Lower lobe of right lung (tissue), 2 donors: ENCODE measurements at regions not wholly inside any gene's neighbourhood (a gene's known extent, or its start where the extent isn't known, plus 50 kb on each side); places are given as distances from the start of the nearest gene placed in this dataset.

Experiments used
- ATAC-seq, 2 donors: fragments of 200-7000 bp; cut with Tn5 transposase; one replicate each; pipeline ENCODE4 v1.9.1; 2020 to 2022; ENCODE audit warnings: mild to moderate bottlenecking in 2 of 2, moderate library complexity in 2 of 2
- DNase-seq: peaks from one replicate; pipeline ENCODE4 v3.0.0-alpha.2; 2020
- H3K27ac ChIP-seq: fragments of 200-600 bp; one replicate; pipeline ENCODE4 v1.8.0; 2022
- H3K27me3 ChIP-seq: fragments of 200-600 bp; one replicate; pipeline ENCODE4 v1.8.0; 2022; ENCODE audit warnings: low read depth
- H3K36me3 ChIP-seq: fragments of 200-600 bp; one replicate; pipeline ENCODE4 v1.8.0; 2022; ENCODE audit warnings: mild to moderate bottlenecking
- H3K4me1 ChIP-seq: fragments of 200-600 bp; one replicate; pipeline ENCODE4 v1.8.0; 2022
- H3K4me3 ChIP-seq: fragments of 200-600 bp; one replicate; pipeline ENCODE4 v1.8.0; 2022; ENCODE audit warnings: mild to moderate bottlenecking
- H3K9me3 ChIP-seq: fragments of 200-600 bp; one replicate; pipeline ENCODE4 v1.8.0; 2022
- intact Hi-C: fragments of 100-400 bp; cut with DNase I; formaldehyde crosslinking; loops from one replicate; pipeline ENCODE4 v1.11.0; 2022
- TF ChIP-seq, protein P1 (sequence below): fragments of 200-600 bp; IDR thresholded peaks from one replicate; pipeline ENCODE4 v1.8.0; 2022; ENCODE audit warnings: antibody characterized with exemption, mild to moderate bottlenecking
- donor health status: DM: no; HTN: yes; CAD: no; lungs with severe emphysema.

DNA sequence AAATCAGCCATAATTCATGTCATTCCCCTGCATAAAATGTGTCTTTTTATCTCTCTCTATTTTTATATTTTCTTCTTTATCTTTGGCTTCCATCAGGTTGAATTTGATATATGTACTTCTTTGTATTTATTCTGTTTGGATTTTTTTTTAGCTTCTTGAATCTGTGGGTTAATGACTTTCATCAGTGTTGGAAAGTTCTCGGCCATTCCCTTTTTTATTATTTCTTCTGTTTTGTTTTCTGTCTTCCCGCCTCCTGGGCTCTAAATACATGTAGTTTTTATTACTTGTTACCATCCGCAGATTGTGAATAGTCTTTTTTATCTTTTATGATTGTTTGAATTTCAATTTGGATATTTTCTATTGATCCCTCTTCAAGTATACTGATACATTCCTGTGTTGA lies 637.5 kb downstream of the NPHP4 start:
- no peak overlapping the region for H3K4me3 ChIP-seq
- ATAC-seq (no peak), DNase-seq (no peak)
- H3K36me3 ChIP-seq, result no peaks in the 10 kb centered on the region
- H3K27me3 ChIP-seq, result peaks cover 11% of the 10 kb centered on the region
- intact Hi-C loops, result no loop called here
- H3K4me1 ChIP-seq, result no peaks in the 10 kb centered on the region
- H3K9me3 ChIP-seq, result peaks cover 6% of the 10 kb centered on the region
- H3K27ac ChIP-seq, result no peak overlapping the region
- TF ChIP-seq, protein P1, sequence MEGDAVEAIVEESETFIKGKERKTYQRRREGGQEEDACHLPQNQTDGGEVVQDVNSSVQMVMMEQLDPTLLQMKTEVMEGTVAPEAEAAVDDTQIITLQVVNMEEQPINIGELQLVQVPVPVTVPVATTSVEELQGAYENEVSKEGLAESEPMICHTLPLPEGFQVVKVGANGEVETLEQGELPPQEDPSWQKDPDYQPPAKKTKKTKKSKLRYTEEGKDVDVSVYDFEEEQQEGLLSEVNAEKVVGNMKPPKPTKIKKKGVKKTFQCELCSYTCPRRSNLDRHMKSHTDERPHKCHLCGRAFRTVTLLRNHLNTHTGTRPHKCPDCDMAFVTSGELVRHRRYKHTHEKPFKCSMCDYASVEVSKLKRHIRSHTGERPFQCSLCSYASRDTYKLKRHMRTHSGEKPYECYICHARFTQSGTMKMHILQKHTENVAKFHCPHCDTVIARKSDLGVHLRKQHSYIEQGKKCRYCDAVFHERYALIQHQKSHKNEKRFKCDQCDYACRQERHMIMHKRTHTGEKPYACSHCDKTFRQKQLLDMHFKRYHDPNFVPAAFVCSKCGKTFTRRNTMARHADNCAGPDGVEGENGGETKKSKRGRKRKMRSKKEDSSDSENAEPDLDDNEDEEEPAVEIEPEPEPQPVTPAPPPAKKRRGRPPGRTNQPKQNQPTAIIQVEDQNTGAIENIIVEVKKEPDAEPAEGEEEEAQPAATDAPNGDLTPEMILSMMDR, result no peak

DNA sequence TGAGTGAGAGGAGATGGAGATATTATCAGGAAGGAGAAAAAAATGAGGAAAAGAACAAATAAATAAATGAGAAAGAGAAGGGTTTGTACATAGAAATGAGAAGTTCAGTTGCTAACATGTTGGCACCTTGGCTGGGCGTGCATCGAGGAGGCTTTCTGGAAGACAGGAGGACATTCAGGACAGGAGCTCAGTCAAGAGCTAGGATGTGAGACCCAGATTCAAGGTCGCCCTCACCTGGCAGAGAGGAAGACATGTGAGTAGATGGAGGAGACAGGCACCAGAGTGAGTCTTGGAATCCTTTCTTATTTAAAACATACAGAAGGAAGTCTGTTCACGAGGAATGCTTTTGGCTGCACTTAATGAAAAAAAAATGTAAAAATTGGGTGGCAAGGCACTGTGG lies 640.9 kb downstream of the NPHP4 start:
- TF ChIP-seq, protein P1, result no peak
- no peaks in the 10 kb centered on the region for H3K9me3 ChIP-seq
- H3K4me3 ChIP-seq, result no peak overlapping the region
- no peak overlapping the region for H3K27ac ChIP-seq
- H3K4me1 ChIP-seq, result no peaks in the 10 kb centered on the region
- intact Hi-C loops, result no loop called here
- H3K36me3 ChIP-seq, result no peaks in the 10 kb centered on the region
- H3K27me3 ChIP-seq, result peaks cover 3% of the 10 kb centered on the region
- ATAC-seq (no peak), DNase-seq (no peak)

DNA sequence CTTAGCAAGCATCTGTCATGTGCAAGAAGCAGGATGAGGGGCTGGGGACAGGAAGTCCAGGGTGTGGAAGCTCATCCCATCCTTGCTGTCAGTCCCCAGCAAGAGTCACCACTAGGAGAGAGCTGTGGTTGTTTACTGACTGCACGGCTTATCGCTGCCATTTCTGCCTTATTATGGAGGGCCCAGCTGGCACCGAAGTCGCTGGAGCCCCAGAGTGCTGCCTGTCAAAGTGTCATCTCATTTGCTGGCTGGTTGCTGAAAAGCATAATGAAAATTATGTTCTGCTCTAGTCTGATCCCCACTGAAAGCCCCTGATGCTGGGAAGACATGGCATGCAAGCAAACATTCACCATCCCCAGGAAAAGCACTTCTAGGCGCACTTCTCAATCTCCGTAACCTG lies 642.7 kb downstream of the NPHP4 start:
- TF ChIP-seq, protein P1, result no peak
- Histone ChIP-seq H3K4me1 (no peaks in the 10 kb centered on the region), H3K36me3 (no peaks in the 10 kb centered on the region), H3K9me3 (no peaks in the 10 kb centered on the region), H3K27ac (no peak overlapping the region), H3K4me3 (no peak overlapping the region), H3K27me3 (peaks cover 3% of the 10 kb centered on the region)
- ATAC-seq (no peak), DNase-seq (no peak)
- intact Hi-C loops, result no loop called here

DNA sequence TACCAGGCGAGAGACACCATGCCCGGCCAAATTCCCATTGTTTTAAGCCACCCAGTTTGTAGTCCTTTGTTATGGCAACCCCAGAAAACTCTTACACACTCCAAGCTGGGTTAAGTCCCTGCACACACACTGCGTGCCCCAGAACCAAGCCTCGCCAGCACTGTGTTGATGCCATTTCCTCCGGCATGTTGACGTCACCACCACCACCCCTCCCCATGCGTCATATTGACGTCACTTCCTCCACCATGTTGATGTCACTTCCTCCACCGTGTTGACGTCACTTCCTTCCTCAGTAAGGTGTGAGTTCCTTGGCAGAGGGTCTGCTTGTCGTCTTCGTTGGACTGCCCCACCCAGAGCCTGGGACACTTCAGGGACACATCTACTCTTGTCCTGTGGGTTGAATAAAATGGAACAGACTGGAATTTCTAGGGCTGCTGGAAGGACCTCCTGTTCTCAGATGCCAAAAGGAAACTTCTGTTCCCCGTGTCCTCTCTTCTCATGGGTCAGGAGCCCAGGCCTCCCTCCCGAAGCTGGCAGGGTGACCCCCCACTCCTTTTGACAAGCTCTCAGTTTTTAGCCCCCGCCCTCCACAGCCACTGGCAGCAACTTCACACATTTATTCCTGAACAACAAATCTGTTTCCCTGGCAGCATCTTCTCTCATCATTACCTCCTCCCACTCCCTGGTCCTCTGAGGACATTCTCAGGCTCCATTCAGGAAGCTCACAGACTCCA lies 643.3 kb downstream of the NPHP4 start:
- intact Hi-C loops, result no loop called here

DNA sequence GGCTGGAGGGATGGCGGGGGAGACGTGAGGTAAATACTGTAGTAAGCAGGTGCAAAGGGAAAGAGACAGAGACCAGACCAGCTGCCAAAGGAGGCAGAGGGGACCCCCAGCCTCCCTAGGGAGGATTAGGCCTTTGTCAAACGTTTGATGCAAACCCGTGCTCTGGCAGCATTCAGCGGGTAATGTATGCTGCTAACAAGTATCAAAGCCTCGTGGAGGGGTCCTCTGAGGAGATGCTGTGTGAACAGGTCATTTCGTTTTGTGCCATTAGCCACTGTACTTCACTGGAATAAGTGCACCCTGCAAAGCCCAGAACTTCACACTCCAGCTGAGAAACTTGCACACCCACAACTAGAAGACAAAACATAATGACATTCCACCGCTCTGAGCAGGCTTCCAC lies 644.5 kb downstream of the NPHP4 start:
- no peaks in the 10 kb centered on the region for H3K9me3 ChIP-seq
- H3K27me3 ChIP-seq, result peaks cover 3% of the 10 kb centered on the region
- TF ChIP-seq, protein P1, result no peak
- no peaks in the 10 kb centered on the region for H3K36me3 ChIP-seq
- intact Hi-C loops, result no loop called here
- H3K4me1 ChIP-seq, result no peaks in the 10 kb centered on the region
- no peak overlapping the region for H3K27ac ChIP-seq
- no peak for DNase-seq
- ATAC-seq, result no peak
- no peak overlapping the region for H3K4me3 ChIP-seq

More for the DNA sequence above, 643.3 kb downstream of the NPHP4 start:
- DNase-seq (no peak), ATAC-seq (no peak)
- H3K36me3 ChIP-seq, result no peaks in the 10 kb centered on the region
- TF ChIP-seq, protein P1, result no peak
- no peak overlapping the region for H3K27ac ChIP-seq
- H3K27me3 ChIP-seq, result peaks cover 3% of the 10 kb centered on the region
- no peak overlapping the region for H3K4me3 ChIP-seq
- H3K4me1 ChIP-seq, result no peaks in the 10 kb centered on the region
- H3K9me3 ChIP-seq, result no peaks in the 10 kb centered on the region
